GM12878 (cell line): ENCODE measurements at regions not wholly inside any gene's neighbourhood (a gene's known extent, or its start where the extent isn't known, plus 50 kb on each side); places are given as distances from the start of the nearest gene placed in this dataset.

Experiments
- ATAC-seq: fragments of 200-7000 bp; cut with Tn5 transposase; 3 replicates; pipeline ENCODE4 v1.9.1; 2020; ENCODE audit warnings: mild to moderate bottlenecking, moderate library complexity
- BruUV-seq: library from RNA; stranded (reverse); fragments of 400-500 nt; replicated peaks from 2 replicates; lab custom pipeline; 2021; lab: Mats Ljungman, UMichigan
- CTCF ChIA-PET: fragments of 300-600 bp; sonication (Branson Sonifier 250); formaldehyde crosslinking; extraction: SDS; loops from one replicate; lab custom pipeline; 2021; ENCODE audit warnings: inconsistent platforms; lab: Yijun Ruan, JAX
- POLR2A ChIA-PET: fragments of 350-600 bp; formaldehyde crosslinking; extraction: SDS; loops from one replicate; lab custom pipeline; 2021; ENCODE audit warnings: inconsistent platforms; lab: Charles Lee
- RAD21 ChIA-PET: fragments of 300-600 bp; sonication (Branson Sonifier 250); formaldehyde crosslinking; loops from one replicate; lab custom pipeline; 2023; ENCODE audit warnings: antibody characterized with exemption; ENCODE audit not compliant: unreplicated experiment; lab: Charles Lee
- SMC1A ChIA-PET: fragments of 300-600 bp; sonication (Branson Sonifier 250); formaldehyde crosslinking; loops from one replicate; lab custom pipeline; 2023; ENCODE audit not compliant: unreplicated experiment, uncharacterized antibody; lab: Charles Lee
- DNase-seq: peaks from one replicate; pipeline ENCODE4 v3.0.0-alpha.2; 2011; ENCODE audit warnings: low read depth, low spot score
- FAIRE-seq: peaks from 3 replicates; lab custom pipeline; 2011; peaks lifted over from hg19 to GRCh38; lab: Jason Lieb, UNC
- H2AFZ ChIP-seq: 2 replicates; pipeline ENCODE4 v1.6.0; 2011; ENCODE audit warnings: low read depth, low read length, control low read depth; ENCODE audit not compliant: control insufficient read depth
- H3K27ac ChIP-seq: 2 replicates; pipeline ENCODE4 v1.5.1; 2011; ENCODE audit warnings: control low read depth; ENCODE audit not compliant: control insufficient read depth, insufficient read depth
- H3K27me3 ChIP-seq, 2 experiments: replicated peaks in 1 of 2; 2 replicates each; pipeline versions ENCODE4 v1.6.0 to v1.6.1; 2011; ENCODE audit warnings: low read length in 1 of 2; ENCODE audit not compliant: control insufficient read depth in 2 of 2, insufficient read depth in 2 of 2
- H3K36me3 ChIP-seq, 2 experiments: 2 replicates each; pipeline ENCODE4 v1.5.1; 2011; ENCODE audit warnings: low read length in 1 of 2; ENCODE audit not compliant: control insufficient read depth in 2 of 2, insufficient read depth in 2 of 2
- H3K4me1 ChIP-seq: 2 replicates; pipeline ENCODE4 v1.6.1; 2011; ENCODE audit warnings: mild to moderate bottlenecking, low read length, moderate library complexity, mixed read lengths; ENCODE audit not compliant: control insufficient read depth, insufficient read depth
- H3K4me2 ChIP-seq: 2 replicates; pipeline ENCODE4 v1.6.0; 2011; ENCODE audit warnings: control low read depth; ENCODE audit not compliant: control insufficient read depth, insufficient read depth
- H3K4me3 ChIP-seq: fragments of 200-600 bp; sonication (generic); 2 replicates; pipeline ENCODE4 v1.5.1; 2016
- H3K79me2 ChIP-seq: 2 replicates; pipeline ENCODE4 v1.6.0; 2011; ENCODE audit warnings: low read length; ENCODE audit not compliant: control insufficient read depth, insufficient read depth
- H3K9ac ChIP-seq: 2 replicates; pipeline ENCODE4 v1.8.0; 2011; ENCODE audit warnings: low read length, control low read depth, mixed read lengths; ENCODE audit not compliant: control insufficient read depth, insufficient read depth
- H3K9me3 ChIP-seq: replicated peaks from 3 replicates; pipeline ENCODE4 v1.5.1; 2011; ENCODE audit warnings: mild to moderate bottlenecking, low read length; ENCODE audit not compliant: control insufficient read depth, insufficient read depth
- H4K20me1 ChIP-seq: 2 replicates; pipeline ENCODE4 v1.6.0; 2011; ENCODE audit not compliant: control insufficient read depth, insufficient read depth
- ATF2 ChIP-seq: IDR thresholded peaks from 2 replicates; pipeline ENCODE4 v1.6.1; 2012; ENCODE audit warnings: low read length, inconsistent platforms
- BCL3 ChIP-seq: IDR thresholded peaks from 2 replicates; pipeline ENCODE4 v1.6.1; 2011; ENCODE audit warnings: borderline replicate concordance, low read depth, mild to moderate bottlenecking, moderate library complexity, low read length; ENCODE audit not compliant: insufficient read depth, poor library complexity, severe bottlenecking
- BCLAF1 ChIP-seq: fragments of 450-650 bp; IDR thresholded peaks from 2 replicates; pipeline ENCODE4 v1.6.1; 2017; ENCODE audit warnings: antibody characterized with exemption, mild to moderate bottlenecking, moderate library complexity
- CREM ChIP-seq: IDR thresholded peaks from 2 replicates; pipeline ENCODE4 v1.6.1; 2014; ENCODE audit warnings: antibody characterized with exemption, low read depth
- E4F1 ChIP-seq: fragments of 450-650 bp; IDR thresholded peaks from 2 replicates; pipeline ENCODE4 v1.6.1; 2018; ENCODE audit warnings: borderline replicate concordance, mild to moderate bottlenecking; ENCODE audit not compliant: partially characterized antibody
- EED ChIP-seq: sonication (generic); IDR thresholded peaks from 2 replicates; pipeline ENCODE4 v1.6.1; 2016; ENCODE audit warnings: antibody characterized with exemption, low read depth
- ESRRA ChIP-seq: IDR thresholded peaks from 2 replicates; pipeline ENCODE4 v1.6.1; 2012; ENCODE audit warnings: mild to moderate bottlenecking, low read length, improper control_type of control experiment
- FOS ChIP-seq: IDR thresholded peaks from 3 replicates; pipeline ENCODE4 v1.6.1; 2011; ENCODE audit warnings: borderline replicate concordance; ENCODE audit not compliant: insufficient read length; ENCODE audit errors: extremely low read depth
- KAT2A ChIP-seq: conservative IDR thresholded peaks from 2 replicates; pipeline ENCODE4 v1.6.1; 2011; ENCODE audit warnings: low read depth, low read length; ENCODE audit not compliant: control insufficient read depth
- NFIC ChIP-seq: IDR thresholded peaks from 2 replicates; pipeline ENCODE4 v1.6.1; 2012; ENCODE audit warnings: low read depth, mild to moderate bottlenecking, inconsistent platforms, low read length, moderate library complexity
- NFYA ChIP-seq: IDR thresholded peaks from 2 replicates; pipeline ENCODE4 v1.6.1; 2011; ENCODE audit warnings: low read depth, mild to moderate bottlenecking, low read length, improper control_type of control experiment, borderline replicate concordance
- RAD51 ChIP-seq: fragments of 450-650 bp; IDR thresholded peaks from 2 replicates; pipeline ENCODE4 v1.6.1; 2016; ENCODE audit warnings: moderate library complexity, mild to moderate bottlenecking, inconsistent platforms
- TCF7 ChIP-seq: IDR thresholded peaks from 2 replicates; pipeline ENCODE4 v1.6.1; 2014; ENCODE audit warnings: antibody characterized with exemption, borderline replicate concordance
- YBX1 ChIP-seq: fragments of 450-650 bp; IDR thresholded peaks from 2 replicates; pipeline ENCODE4 v1.6.1; 2016; ENCODE audit warnings: antibody characterized with exemption
- ZZZ3 ChIP-seq: IDR thresholded peaks from 2 replicates; pipeline ENCODE4 v1.6.1; 2011; ENCODE audit warnings: low read depth; ENCODE audit not compliant: control insufficient read depth, insufficient read length
- WGBS: methylation state at CpG from one replicate; pipeline ENCODE4 v1.1.6; 2016; ENCODE audit warnings: low lambda C conversion rate; ENCODE audit not compliant: insufficient replicate concordance, insufficient coverage; ENCODE audit errors: missing lambda C conversion rate; 5-methylcytosine and 5-hydroxymethylcytosine counted together
- in situ Hi-C: fragments of 300-500 bp; cut with MboI; formaldehyde crosslinking; loops from 9 replicates; pipeline ENCODE4 v1.14.3; 2018; ENCODE audit warnings: mixed read lengths
- intact Hi-C: fragments of 100-400 bp; cut with micrococcal nuclease; formaldehyde crosslinking; loops from one replicate; pipeline ENCODE4 v1.14.2; 2022; ENCODE audit not compliant: unreplicated experiment

GRCh38 chr9:23431459-23431858, 394.6 kb downstream of the ELAVL2 start:
- in situ Hi-C loops (no loop called here), intact Hi-C loops (no loop called here)
- no peak overlapping the region for H3K27ac ChIP-seq
- BruUV-seq: no TSS peak
- no peak overlapping the region for H2AFZ ChIP-seq
- ChIA-PET RAD21 (no interaction called here), POLR2A (no interaction called here), SMC1A (interaction anchor here (0.8 kb wide), 1 partner anchor 681 kb away, joined by 3 read pairs; no protein-coding TSS in a partner anchor), CTCF (no interaction called here)
- DNase-seq: no peak
- H4K20me1 ChIP-seq: no peaks in the 10 kb centered on the region
- no peaks in the 10 kb centered on the region for H3K36me3 ChIP-seq
- no peak overlapping the region for H3K4me3 ChIP-seq
- no peak for ATAC-seq
- H3K27me3 ChIP-seq: no peaks in the 10 kb centered on the region
- H3K79me2 ChIP-seq: no peaks in the 10 kb centered on the region
- no peaks in the 10 kb centered on the region for H3K9me3 ChIP-seq
- no peak overlapping the region for H3K4me2 ChIP-seq
- FAIRE-seq: no peak
- WGBS: 31% methylated on average over 5 of the region's 5 CpGs
- no peak overlapping the region for H3K9ac ChIP-seq
- H3K4me1 ChIP-seq: no peaks in the 10 kb centered on the region
- TF ChIP-seq EED (no peak), E4F1 (no peak), BCLAF1 (no peak), FOS (no peak), ESRRA (no peak), YBX1 (no peak), RAD51 (no peak), CREM (no peak), ZZZ3 (no peak), ATF2 (no peak), BCL3 (no peak), TCF7 (no peak), KAT2A (no peak), NFIC (no peak), NFYA (no peak)
- TF ChIP-seq, all 136 proteins: peak for 0
